Ammon's horn (tissue), 1 donor: ENCODE measurements at regions not wholly inside any gene's neighbourhood (a gene's known extent, or its start where the extent isn't known, plus 50 kb on each side); places are given as distances from the start of the nearest gene placed in this dataset.
"Not testable (repeated sequence)": the region's sequence is repeated elsewhere in the genome, so short reads cannot be mapped to it uniquely, and the experiment has no call there.

Experiments
- DNase-seq: peaks from one replicate; pipeline ENCODE4 v3.0.0-alpha.2; 2016; ENCODE audit warnings: low spot score

GRCh38 chr10:30697221-30697620, 67.7 kb upstream of the LYZL2 start:
- not testable (repeated sequence) for DNase-seq

DNA sequence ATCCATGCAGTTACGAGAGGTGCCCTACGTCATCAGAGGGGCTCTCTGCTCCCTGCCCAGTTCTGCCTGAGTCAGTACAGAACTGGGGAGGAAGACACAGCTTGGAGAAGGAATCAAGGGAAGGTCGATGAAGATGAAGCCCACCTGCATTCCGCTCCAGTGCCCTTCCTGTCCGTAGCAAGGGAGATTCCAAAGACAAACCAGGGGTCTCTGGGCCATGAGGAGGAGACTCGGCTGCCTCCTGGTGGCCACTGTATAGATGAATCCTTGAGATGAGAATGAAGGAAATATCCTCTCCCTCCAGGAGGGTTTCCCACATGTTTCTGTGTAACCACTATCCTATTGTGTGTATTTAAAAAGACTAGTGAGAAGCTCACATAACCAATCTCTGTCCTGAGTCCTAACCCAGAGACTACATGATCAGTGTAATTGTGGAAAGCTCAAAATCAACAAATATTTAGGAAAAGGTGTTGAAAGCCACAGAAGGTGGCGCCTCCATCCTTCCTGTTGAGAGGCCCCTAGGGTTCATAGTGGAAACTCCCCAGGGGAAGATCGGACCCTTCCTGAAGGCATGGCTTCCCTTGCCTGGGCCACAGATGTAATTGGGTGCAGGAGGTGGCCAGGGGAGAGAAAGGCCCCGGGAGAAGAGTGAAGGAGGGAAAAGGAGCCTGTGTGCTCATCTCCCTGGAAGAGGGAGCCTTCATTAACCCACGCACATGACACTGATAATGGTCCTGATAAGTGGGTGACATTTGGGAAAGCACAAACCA, 67.0 kb upstream of the LYZL2 start:
- not testable (repeated sequence) for DNase-seq

DNA sequence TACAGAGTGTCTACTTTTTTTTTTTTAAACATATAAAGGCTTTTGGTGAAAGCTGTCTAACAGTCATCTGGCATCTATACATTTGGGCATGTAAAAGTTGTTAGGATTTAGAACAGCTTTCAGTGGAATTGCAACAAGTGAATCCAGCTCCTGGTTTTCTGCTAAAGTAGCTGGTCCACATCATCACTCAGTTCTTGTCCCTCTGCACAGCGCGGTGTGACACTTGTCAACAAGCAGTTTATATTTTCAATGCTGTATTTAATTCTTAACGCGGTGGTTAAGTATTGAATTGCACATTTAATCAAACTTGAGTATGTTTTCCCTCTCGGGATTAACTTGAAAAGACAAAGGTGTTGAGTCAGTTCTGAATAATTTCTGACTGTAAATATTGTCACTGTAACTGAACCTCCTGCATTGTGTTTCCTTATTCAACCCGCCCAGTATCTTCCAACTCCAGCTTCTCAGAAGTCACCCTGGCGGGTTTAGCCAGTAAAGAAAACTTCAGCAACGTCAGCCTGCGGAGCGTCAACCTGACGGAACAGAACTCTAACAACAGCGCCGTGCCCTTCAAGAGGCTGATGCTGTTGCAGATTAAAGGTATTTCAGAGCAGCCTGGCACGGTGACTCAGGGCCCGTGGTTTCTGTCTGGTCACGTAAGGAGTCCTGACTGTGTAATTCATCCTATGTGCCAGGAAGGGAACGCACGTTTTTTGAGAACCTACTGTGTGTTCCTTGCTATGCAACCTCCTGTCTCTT, 66.1 kb upstream of the LYZL2 start:
- DNase-seq: not testable (repeated sequence)

- no peak for DNase-seq
These were observed 65.1 kb upstream of the LYZL2 start for GRCh38 chr10:30694518-30695228.

GRCh38 chr10:30691639-30692015, 62.1 kb upstream of the LYZL2 start:
- DNase-seq: no peak

- not testable (repeated sequence) for DNase-seq
These were observed 61.5 kb upstream of the LYZL2 start for GRCh38 chr10:30690948-30691638.

- DNase-seq: no peak
These were observed 58.9 kb upstream of the LYZL2 start for GRCh38 chr10:30688456-30688855.

DNA sequence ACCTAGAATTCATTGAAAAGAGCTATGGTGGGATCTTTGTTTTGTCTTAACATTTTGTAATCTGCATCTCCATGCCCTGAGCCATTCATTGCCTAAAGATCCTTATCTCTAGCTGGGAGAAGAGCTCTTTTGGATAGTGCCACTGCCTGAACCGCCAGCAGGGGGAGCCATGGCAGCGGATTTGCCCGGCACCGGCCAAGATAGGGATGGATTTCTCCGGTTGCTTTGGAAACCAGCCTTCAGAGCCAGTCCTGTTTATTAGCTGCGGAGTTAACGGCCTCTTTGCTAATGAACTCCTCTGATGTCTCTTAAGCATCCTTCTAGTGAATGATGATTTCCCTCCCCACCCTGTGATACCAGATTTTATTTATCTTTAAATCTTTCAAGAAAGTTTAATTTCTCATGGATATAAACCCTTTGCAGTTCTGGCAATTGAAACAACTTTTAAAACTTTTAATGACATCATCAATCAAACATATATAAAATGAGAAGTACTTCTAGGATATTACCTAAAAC, 58.2 kb upstream of the LYZL2 start:
- peak; percentile 81 for DNase-seq

- no peak for DNase-seq
These were observed 57.2 kb upstream of the LYZL2 start for GRCh38 chr10:30686708-30687107.

DNA sequence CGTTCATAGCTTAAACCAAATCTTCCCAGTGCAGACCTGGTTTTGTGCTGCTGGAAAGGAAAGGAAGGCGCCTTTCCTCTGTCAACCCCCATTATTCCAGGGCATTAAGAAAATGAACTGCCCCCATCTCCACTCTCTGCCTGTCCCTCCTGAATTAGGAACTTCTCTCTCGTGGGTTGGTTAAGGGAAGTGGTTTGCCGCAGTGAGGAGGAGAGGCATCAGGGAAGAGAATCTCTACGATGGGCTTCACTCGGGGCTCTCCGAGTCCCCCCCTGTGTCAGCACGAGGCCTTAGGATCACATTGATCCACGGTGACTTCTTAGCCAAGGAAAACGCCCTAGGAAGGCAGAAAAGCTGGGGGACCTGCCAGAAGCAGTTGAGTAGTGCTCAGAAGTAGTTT, 53.9 kb upstream of the LYZL2 start:
- no peak for DNase-seq

- DNase-seq: not testable (repeated sequence)
These were observed 53.0 kb upstream of the LYZL2 start for GRCh38 chr10:30682377-30683199.

DNA sequence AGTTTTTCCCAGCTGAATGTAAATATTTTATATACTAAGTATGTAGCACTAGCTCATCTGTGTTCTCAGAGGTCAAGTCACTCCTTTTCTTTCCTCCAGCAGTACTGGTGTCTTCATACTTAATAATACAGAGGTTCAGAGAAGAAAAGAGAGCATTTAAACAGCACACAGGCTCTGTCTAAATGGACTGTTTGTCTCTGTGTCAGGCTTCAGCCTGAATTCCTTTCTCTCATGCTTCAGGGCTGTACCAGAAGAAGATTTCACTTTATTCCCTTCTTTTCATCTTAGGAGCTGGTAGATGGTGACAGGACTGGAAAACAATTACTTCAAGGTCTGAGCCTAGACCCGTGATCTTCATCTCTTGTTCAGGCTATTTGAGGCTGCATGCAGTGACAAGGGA, 51.4 kb upstream of the LYZL2 start:
- DNase-seq: no peak
